CD14-positive monocyte (primary cell): ENCODE measurements at regions not wholly inside any gene's neighbourhood (a gene's known extent, or its start where the extent isn't known, plus 50 kb on each side); places are given as distances from the start of the nearest gene placed in this dataset.
"Not testable (repeated sequence)": the region's sequence is repeated elsewhere in the genome, so short reads cannot be mapped to it uniquely, and the experiment has no call there.

Source experiments
- DNase-seq, 3 donors: peaks; one replicate each; pipeline ENCODE4 v3.0.0-alpha.2; 2011 to 2022
- H2AFZ ChIP-seq: 2 replicates; pipeline ENCODE4 v1.6.0; 2012; ENCODE audit warnings: mild to moderate bottlenecking, low read depth, low read length, inconsistent platforms; ENCODE audit not compliant: insufficient read depth, poor library complexity, severe bottlenecking
- H3K27ac ChIP-seq, 2 donors: 1 replicate in 1 of 2; 2 replicates in 1 of 2; pipeline ENCODE4 v1.5.1; 2012 to 2013; ENCODE audit warnings: low read length in 2 of 2, control low read depth in 1 of 2, inconsistent platforms in 1 of 2, low read depth in 1 of 2, mild to moderate bottlenecking in 1 of 2
- H3K27me3 ChIP-seq, 2 donors: one replicate each; pipeline versions ENCODE4 v1.6.0 to v1.6.1; 2011 to 2013; ENCODE audit warnings: low read length in 2 of 2; ENCODE audit not compliant: control insufficient read depth in 2 of 2, insufficient read depth in 2 of 2
- H3K36me3 ChIP-seq, 2 donors: replicated peaks in 1 of 2; 1 replicate in 1 of 2; 2 replicates in 1 of 2; pipeline versions ENCODE4 v1.5.1 to v1.6.1; 2012 to 2013; ENCODE audit warnings: low read length in 2 of 2, control low read depth in 1 of 2, inconsistent platforms in 1 of 2, mild to moderate bottlenecking in 1 of 2; ENCODE audit not compliant: insufficient read depth in 2 of 2, control insufficient read depth in 1 of 2
- H3K4me1 ChIP-seq, 2 donors: 1 replicate in 1 of 2; 2 replicates in 1 of 2; pipeline versions ENCODE4 v1.5.1 to v1.6.1; 2012 to 2013; ENCODE audit warnings: low read length in 2 of 2, control low read depth in 1 of 2, inconsistent platforms in 1 of 2, mild to moderate bottlenecking in 1 of 2, moderate library complexity in 1 of 2; ENCODE audit not compliant: insufficient read depth in 2 of 2, control insufficient read depth in 1 of 2
- H3K4me2 ChIP-seq: replicated peaks from 2 replicates; pipeline ENCODE3; 2012; ENCODE audit warnings: low read length, moderate library complexity, mild to moderate bottlenecking; ENCODE audit not compliant: poor library complexity, severe bottlenecking; ENCODE audit errors: extremely low read depth
- H3K4me3 ChIP-seq, 3 experiments: fragments of 200-600 bp in 1 of 3; sonication (generic) in 1 of 3; replicated peaks in 1 of 3; 1 replicate in 2 of 3; 2 replicates in 1 of 3; pipeline ENCODE4 v1.5.1; 2011 to 2013; ENCODE audit warnings: low read length in 3 of 3, mild to moderate bottlenecking in 3 of 3, control low read depth in 2 of 3, low read depth in 2 of 3, inconsistent platforms in 1 of 3, moderate library complexity in 1 of 3
- H3K79me2 ChIP-seq: 2 replicates; pipeline ENCODE4 v1.6.0; 2012; ENCODE audit warnings: mild to moderate bottlenecking, control low read depth, inconsistent platforms, low read length, moderate library complexity; ENCODE audit not compliant: insufficient read depth
- H3K9ac ChIP-seq: 2 replicates; pipeline ENCODE4 v1.6.0; 2017; ENCODE audit warnings: low read length, mild to moderate bottlenecking; ENCODE audit not compliant: insufficient read depth, poor library complexity, severe bottlenecking
- H3K9me3 ChIP-seq, 2 donors: replicated peaks in 1 of 2; 1 replicate in 1 of 2; 2 replicates in 1 of 2; pipeline versions ENCODE4 v1.5.1 to v1.6.1; 2012 to 2013; ENCODE audit warnings: low read length in 2 of 2, control low read depth in 1 of 2; ENCODE audit not compliant: control insufficient read depth in 1 of 2, insufficient read depth in 1 of 2
- H4K20me1 ChIP-seq: 2 replicates; pipeline ENCODE4 v1.6.0; 2012; ENCODE audit warnings: mild to moderate bottlenecking, low read length, control low read depth, moderate library complexity; ENCODE audit not compliant: insufficient read depth
- H3K27ac Mint-ChIP-seq, 7 donors: one replicate each; pipeline ENCODE4 v1.8.0; 2020; ENCODE audit warnings: mild to moderate bottlenecking in 7 of 7, mixed read lengths in 7 of 7, moderate library complexity in 6 of 7, inconsistent platforms in 2 of 7
- H3K27me3 Mint-ChIP-seq, 3 donors: one replicate each; pipeline ENCODE4 v1.8.0; 2021 to 2022; ENCODE audit warnings: low read depth in 3 of 3, mild to moderate bottlenecking in 3 of 3, mixed read lengths in 3 of 3, moderate library complexity in 3 of 3, inconsistent platforms in 1 of 3
- H3K36me3 Mint-ChIP-seq, 2 donors: one replicate each; pipeline ENCODE4 v1.8.0; 2020; ENCODE audit warnings: mixed read lengths in 2 of 2, inconsistent platforms in 1 of 2, mild to moderate bottlenecking in 1 of 2
- H3K4me1 Mint-ChIP-seq: one replicate; pipeline ENCODE4 v1.8.0; 2020; ENCODE audit warnings: mild to moderate bottlenecking, mixed read lengths
- H3K4me3 Mint-ChIP-seq, 2 donors: one replicate each; pipeline ENCODE4 v1.8.0; 2020; ENCODE audit warnings: mild to moderate bottlenecking in 2 of 2, mixed read lengths in 2 of 2, moderate library complexity in 1 of 2
- H3K9me3 Mint-ChIP-seq, 7 donors: one replicate each; pipeline ENCODE4 v1.8.0; 2020 to 2022; ENCODE audit warnings: mixed read lengths in 7 of 7, mild to moderate bottlenecking in 6 of 7, moderate library complexity in 6 of 7, inconsistent platforms in 2 of 7
- CTCF ChIP-seq: fragments of 200-600 bp; IDR thresholded peaks from one replicate; pipeline ENCODE4 v1.8.0; 2022; ENCODE audit warnings: antibody characterized with exemption, mild to moderate bottlenecking
- WGBS: methylation state at CpG from one replicate; pipeline ENCODE4 v1.1.5; 2013; ENCODE audit warnings: missing lambda C conversion rate; ENCODE audit not compliant: insufficient coverage; 5-methylcytosine and 5-hydroxymethylcytosine counted together
- intact Hi-C, 2 donors: fragments of 100-400 bp; cut with micrococcal nuclease; formaldehyde crosslinking; loops; one replicate each; pipeline versions ENCODE4 v1.15.0 to v1.15.1; 2023

DNA sequence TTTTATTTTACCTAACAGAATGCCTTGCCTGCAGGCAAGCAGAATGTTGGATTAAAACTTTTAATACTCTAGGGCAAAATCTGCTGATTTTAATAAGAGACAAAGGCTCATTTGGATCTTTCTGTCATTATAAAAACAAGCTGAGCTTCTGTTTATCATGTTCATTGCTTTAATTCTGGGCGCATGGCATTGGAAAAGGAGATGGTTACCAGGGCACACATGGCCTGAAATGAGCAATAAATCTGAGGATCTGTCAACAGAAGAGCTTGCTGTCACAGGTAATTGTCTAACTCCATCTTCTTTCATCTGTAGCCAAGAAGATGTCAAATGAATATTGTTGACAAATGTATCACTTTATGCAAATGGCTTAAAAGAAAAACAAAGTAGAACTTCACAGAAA, 439.6 kb downstream of the DOK5 start:
- H3K79me2 ChIP-seq = no peaks in the 10 kb centered on the region
- H3K27me3 Mint-ChIP-seq = no peaks in the 10 kb centered on the region
- H3K4me3 ChIP-seq = no peak overlapping the region
- H3K9me3 ChIP-seq = peaks cover 0 to 5% of the 10 kb centered on the region in 2 donors
- no peak for DNase-seq
- H3K9ac ChIP-seq = no peak overlapping the region
- H3K4me1 ChIP-seq = no peaks in the 10 kb centered on the region
- no peak overlapping the region for H3K27ac Mint-ChIP-seq
- H4K20me1 ChIP-seq = no peaks in the 10 kb centered on the region
- no peaks in the 10 kb centered on the region for H3K36me3 ChIP-seq
- no CpG with 5 or more reads among the region's 1 CpG for WGBS
- TF ChIP-seq CTCF = no peak
- no peak overlapping the region for H3K4me2 ChIP-seq
- H3K4me3 Mint-ChIP-seq = no peak overlapping the region
- H3K36me3 Mint-ChIP-seq = no peaks in the 10 kb centered on the region
- no peak overlapping the region for H3K27ac ChIP-seq
- H3K27me3 ChIP-seq = no peaks in the 10 kb centered on the region
- H3K9me3 Mint-ChIP-seq = peaks cover 0 to 13% (median 10%) of the 10 kb centered on the region in 7 donors
- no peak overlapping the region for H2AFZ ChIP-seq
- intact Hi-C loops = no loop called here
- H3K4me1 Mint-ChIP-seq = no peaks in the 10 kb centered on the region

DNA sequence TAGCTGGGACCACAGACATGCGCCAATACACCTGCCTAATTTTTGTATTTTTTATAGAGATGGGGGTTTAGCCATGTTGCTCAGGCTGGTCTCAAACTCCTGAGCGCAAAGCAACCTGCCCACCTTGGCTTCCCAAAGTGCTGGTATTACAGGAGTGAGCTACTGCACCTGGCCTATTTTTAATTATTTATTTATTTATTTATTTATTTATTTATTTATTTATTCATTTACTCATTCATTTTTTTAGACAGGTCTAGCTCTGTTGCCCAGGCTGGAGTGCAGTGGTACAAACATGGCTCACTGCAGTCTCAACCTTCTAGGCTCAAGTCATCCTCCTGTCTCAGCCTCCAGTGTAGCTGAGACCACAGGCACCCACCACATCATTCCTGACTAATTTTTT, 434.3 kb downstream of the DOK5 start:
- peaks cover 6 to 20% (median 12%) of the 10 kb centered on the region in 7 donors for H3K9me3 Mint-ChIP-seq
- no peak for DNase-seq
- H3K4me1 ChIP-seq = no peaks in the 10 kb centered on the region
- no peaks in the 10 kb centered on the region for H3K4me1 Mint-ChIP-seq
- H3K9ac ChIP-seq = no peak overlapping the region
- H3K27ac Mint-ChIP-seq = no peak overlapping the region
- no peaks in the 10 kb centered on the region for H4K20me1 ChIP-seq
- no peaks in the 10 kb centered on the region for H3K79me2 ChIP-seq
- no peaks in the 10 kb centered on the region for H3K36me3 ChIP-seq
- H3K27me3 ChIP-seq = no peaks in the 10 kb centered on the region
- no peak overlapping the region for H2AFZ ChIP-seq
- H3K9me3 ChIP-seq = peaks cover 4 to 5% of the 10 kb centered on the region in 2 donors
- WGBS = no CpG with 5 or more reads among the region's 2 CpGs
- H3K4me3 ChIP-seq = no peak overlapping the region
- no peak overlapping the region for H3K4me2 ChIP-seq
- intact Hi-C loops = no loop called here
- no peak overlapping the region for H3K4me3 Mint-ChIP-seq
- no peak overlapping the region for H3K27ac ChIP-seq
- no peaks in the 10 kb centered on the region for H3K36me3 Mint-ChIP-seq
- no peaks in the 10 kb centered on the region for H3K27me3 Mint-ChIP-seq
- no peak for TF ChIP-seq CTCF

DNA sequence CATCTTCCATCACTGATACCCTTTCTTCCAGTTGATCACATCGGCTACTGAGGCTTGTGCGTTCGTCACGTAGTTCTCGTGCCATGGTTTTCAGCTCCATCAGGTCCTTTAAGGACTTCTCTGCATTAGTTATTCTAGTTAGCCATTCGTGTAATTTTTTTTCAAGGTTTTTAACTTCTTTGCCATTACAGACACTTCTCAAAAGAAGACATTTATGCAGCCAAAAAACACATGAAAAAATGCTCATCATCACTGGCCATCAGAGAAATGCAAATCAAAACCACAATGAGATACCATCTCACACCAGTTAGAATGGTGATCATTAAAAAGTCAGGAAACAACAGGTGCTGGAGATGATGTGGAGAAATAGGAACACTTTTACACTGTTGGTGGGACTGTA, 430.7 kb downstream of the DOK5 start:
- H3K36me3 ChIP-seq, H3K4me1 Mint-ChIP-seq, DNase-seq, H3K27me3 Mint-ChIP-seq, H3K27me3 ChIP-seq, H3K4me1 ChIP-seq, H2AFZ ChIP-seq, H3K4me3 Mint-ChIP-seq, H3K9me3 ChIP-seq, H3K27ac ChIP-seq, H4K20me1 ChIP-seq, H3K27ac Mint-ChIP-seq, H3K9ac ChIP-seq, H3K4me3 ChIP-seq, intact Hi-C loops, H3K36me3 Mint-ChIP-seq, H3K4me2 ChIP-seq, H3K79me2 ChIP-seq: not testable (repeated sequence)
- no CpG with 5 or more reads among the region's 6 CpGs for WGBS
- peaks cover 4 to 19% (median 12%) of the 10 kb centered on the region in 7 donors for H3K9me3 Mint-ChIP-seq
